ENCODE measurements at regions not wholly inside any gene's neighbourhood (a gene's known extent, or its start where the extent isn't known, plus 50 kb on each side); places are given as distances from the start of the nearest gene placed in this dataset.
"Not testable (repeated sequence)": the region's sequence is repeated elsewhere in the genome, so short reads cannot be mapped to it uniquely, and the experiment has no call there.

DNA sequence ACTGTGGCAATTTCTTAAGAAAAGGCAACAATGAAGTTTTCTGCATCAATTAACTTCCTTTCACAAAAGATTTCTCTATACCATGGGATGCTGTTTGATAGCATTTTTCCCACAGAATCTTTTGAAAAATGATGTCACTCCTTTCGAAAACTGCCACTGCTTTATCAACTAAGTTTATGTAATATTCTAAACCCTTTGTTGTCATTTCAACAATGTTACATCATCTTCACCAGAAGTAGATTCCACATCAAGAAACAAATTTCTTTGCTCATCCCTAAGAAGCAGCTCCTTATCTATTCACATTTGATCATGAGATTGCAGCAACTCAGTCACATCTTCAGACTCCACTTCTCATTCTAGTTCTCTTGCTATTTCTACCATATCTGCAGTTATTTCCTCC, 116.1 kb upstream of the KCND3 start:
- DNase-seq: peak; percentile 12

DNA sequence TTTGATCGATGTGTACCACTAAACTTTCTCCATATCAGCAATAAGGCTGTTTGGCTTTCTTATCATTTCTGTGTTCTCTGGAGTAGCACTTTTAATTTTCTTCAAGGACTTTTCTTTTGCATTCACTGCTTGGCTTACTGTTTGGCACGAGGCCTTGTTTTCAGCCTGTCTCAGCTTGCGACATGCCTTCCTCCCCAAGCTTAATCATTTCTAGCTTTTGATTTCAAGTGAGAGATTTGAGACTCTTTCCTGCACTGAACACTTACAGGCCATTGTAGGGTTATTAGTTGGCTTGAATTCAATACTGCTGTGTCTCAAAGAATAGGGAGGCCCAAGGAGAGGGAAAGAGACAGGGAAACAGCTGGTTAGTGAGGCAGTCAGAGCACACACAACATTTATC, 120.6 kb upstream of the KCND3 start:
- DNase-seq: no peak

DNA sequence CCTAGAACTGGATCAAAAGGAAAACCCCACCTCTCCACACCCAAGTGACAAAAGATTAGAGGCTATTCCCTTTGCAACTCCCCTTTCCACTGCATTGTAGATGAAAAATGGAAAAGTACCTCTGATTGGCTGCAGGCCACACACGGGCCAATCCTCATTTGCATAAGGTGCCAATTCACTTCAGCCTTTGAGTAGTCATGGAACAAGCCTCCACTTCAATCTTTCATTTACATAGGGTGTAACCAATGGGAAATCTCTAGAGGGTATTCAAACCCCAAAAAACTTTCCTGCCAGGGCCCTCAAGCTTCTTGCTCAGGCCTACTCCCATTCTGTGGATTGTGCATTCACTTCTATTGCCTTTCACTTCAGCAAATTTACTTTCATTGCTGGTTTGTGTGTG, 122.3 kb upstream of the KCND3 start:
- no peak for DNase-seq

DNA sequence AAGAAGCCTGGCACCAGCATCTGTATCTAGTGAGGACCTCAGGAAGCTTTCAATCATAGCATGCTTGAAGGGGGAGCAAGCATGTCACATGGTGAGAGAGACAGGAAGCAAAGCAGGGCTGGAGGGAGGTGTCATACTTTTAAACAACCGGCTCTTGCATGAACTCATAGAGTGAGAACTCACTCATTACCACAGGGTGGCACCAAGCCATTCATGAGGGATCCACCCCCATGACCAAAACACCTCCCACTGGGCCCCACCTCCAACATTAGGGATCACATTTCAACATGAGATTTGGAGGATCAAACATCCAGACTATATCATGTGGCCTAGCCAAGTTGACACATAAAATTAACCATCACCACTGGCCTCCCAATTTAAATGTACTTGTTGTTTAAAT, 125.1 kb upstream of the KCND3 start:
- no peak for DNase-seq

DNA sequence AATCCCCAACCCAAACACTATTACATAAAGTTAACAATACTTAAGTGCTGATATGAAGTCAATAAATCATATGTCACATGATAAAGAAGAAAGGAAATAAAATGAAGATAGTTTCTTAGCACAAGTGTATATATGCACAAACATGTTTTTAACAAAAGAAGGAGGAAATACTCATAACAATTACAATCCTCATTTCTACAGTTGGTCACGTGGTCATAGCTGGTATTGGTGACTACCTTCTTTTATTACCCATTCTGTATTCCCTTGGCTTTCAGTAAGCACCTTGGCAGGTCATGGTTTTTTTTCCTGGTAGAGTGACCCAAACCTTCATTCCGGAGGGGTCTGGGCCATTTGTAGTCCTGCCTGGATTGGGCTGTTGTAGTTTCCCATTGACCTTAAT, 137.1 kb upstream of the KCND3 start:
- DNase-seq: no peak

DNA sequence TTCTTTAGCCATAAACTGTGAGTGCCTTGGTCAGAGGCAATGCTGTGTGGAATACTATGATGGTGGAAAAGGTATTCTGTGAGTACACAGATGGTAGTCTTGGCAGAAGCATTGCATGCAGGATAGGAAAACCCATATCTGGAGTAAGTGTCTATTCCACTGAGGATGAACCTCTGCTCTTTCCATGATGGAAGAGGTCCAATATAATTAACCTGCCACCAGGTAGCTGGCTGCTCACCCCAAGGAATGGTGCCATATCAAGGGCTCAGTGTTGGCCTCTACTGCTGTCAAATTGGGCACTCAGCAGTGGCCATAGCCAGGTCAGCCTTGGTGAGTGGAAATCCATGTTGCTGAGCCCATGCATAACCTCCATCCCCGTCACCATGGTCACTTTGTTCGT, 138.1 kb upstream of the KCND3 start:
- not testable (repeated sequence) for DNase-seq

DNA sequence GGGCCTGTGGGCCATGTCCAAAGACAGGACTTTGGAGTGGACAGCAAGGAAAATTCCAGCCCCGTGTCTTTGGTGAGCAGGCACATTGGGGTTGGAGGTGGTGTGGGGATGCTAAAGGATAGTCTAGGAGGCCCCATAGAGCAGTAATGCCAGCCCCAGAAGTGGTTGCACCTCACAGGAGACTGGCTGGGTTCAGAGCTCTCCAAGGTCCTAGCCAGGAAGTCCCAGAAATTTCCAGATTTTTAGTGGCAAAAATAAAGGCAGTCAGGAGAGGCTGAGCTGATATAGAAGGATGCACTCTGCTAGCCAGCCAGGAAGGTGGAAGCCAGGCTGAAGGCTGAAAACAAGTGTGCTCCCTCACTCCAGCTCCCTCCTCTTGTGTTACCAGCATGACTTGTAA, 144.0 kb upstream of the KCND3 start:
- DNase-seq: no peak

DNA sequence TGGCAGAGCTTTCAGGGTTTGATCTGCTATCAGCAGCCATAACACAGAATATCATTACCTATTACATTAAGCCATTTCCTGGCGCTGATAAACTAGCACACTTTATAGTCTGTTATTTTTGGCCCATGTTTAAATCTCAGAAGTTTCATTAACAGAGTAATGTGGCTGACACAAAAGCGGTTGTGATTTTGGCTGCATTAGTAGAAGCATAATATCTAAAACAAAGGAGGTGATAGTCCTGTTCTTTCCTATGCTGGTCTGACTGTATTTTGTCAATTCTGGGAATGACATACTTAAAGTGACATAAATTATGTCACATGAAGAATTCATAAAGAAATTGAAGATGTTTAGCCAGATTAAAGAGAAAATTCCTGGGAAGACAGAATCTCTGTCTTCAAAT, 151.3 kb upstream of the KCND3 start:
- DNase-seq: no peak

DNA sequence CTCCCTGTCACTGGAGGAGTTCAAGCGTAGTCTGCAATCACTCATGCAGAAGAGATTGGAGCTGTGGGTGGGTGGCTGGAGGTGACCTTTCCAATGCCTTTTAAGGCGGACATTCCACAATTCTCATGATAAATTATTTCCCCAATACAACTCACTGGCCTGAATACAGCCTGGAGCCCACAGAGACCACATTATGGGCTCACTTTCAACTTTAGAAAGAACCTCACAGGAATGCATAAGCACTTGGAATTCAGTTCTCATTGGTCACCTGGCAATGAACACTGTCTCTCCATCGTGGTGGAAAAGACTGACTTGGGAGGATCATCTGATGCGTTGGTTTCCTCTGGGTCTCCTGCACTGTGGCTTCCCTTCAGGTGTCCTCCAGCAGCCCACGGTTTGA, 151.8 kb upstream of the KCND3 start:
- DNase-seq: no peak

DNA sequence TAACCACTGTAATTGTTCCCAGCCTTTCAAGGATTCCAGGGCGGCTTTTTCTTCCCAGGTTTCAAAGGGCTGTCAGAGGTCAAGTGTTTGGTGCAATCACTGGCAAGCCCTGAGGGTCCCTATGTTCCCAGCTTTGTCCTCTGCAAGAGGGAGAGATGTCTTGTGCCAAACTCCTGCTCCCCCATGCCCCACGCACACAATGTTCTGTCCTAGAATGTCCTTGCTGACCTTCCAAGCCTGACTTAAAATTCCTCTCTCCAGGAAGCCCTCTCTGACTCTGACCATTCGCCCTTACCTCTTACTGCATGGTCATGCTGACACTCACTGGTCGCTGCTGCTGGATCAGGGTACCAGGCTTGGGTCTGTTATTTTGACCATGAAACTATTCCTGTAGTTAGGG, 152.5 kb upstream of the KCND3 start:
- no peak for DNase-seq

DNA sequence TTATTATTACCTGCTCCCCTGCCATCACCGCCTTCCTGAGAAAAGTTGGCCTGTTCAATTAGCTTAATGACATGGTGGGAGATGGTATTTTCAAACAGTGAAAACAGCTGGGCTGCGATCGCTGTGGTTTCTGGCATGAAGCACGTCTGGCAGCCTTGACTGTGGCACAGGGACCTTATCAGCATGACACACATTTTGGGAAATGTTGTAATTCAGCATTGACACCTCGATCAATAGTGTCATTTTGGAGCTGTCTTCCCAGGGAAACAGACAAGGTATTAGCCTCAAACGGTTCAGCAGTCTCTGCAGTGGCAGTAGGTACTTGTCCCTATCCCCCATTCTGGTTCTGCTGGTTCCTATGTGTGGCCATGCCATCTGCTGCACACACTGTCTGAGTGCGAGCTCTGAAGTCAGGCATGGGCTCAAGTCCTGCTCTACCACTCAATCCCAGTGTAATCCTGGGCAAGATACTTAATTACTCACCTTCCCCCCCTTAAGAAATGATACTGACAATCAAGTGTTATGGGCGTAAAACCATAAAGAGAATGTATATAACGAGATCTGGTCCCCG, 154.5 kb upstream of the KCND3 start:
- DNase-seq: peak; percentile 40

DNA sequence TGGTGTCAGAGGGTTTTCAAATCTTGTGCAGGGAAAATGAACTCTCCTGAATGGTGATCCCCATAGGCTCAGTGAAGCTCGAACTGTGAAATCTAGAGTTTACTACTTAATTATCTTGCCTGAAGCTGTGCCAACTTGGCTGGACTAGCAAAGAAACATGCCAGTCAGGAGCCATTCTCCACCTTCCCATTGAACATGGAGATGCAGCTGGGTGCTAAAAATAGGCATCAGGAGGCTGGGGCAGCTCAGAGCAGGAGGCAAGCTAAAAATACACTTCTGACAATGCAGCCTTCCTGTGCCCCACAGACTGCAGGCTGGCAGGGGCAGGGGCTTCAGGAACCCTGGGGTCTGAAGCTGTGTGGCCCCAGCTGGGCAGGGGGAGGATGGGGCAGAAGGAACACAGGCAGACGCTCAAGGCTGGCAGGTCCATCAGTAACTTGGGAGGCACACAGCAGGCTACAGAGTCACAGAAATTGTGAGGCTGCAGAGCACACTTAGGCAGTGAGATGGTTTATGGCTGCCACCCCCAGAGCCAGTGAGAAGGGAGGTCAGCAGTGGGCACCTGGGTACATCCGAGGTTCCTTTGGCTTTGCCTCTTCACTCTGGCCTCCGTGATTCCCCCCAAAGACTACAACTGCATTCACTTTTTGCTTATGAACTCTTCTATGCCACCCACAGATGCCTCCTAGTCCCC, 155.4 kb upstream of the KCND3 start:
- no peak for DNase-seq

DNA sequence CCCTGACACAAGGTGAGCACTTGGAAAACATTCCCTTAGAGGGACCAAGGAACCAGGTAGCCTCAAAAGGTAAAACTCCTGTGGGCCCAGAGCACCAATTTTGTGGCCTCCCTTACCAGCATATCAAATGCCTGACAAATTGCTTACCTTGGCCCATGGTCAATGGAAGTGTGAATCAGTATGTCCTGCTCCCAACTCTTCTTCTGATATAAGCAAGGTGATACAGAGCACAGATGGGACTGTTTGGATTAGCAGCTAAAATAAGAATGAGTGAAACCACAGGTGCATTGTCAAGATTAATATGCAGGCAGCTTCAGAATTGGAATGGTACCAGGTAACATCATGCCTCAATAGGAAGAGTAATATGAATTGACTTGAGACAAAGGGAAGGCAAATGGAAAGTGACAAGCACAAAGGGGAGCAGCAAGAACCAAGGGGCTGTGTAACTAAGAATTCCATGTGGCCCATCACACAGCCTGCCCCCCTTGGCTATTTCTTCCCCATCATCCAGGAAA, 156.8 kb upstream of the KCND3 start:
- no peak for DNase-seq

DNA sequence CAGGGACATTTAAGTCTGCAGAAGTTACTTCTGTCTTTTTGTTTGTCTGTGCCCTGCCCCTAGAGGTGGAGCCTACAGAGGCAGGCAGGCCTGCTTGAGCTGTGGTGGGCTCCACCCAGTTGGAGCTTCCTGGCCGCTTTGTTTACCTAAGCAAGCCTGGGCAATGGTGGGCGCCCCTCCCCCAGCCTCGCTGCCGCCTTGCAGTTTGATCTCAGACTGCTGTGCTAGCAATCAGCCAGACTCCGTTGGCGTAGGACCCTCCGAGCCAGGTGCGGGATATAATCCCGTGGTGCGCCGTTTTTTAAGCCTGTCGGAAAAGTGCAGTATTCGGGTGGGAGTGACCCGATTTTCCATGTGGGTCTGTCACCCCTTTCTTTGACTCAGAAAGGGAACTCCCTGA, 170.7 kb upstream of the KCND3 start:
- not testable (repeated sequence) for DNase-seq

DNA sequence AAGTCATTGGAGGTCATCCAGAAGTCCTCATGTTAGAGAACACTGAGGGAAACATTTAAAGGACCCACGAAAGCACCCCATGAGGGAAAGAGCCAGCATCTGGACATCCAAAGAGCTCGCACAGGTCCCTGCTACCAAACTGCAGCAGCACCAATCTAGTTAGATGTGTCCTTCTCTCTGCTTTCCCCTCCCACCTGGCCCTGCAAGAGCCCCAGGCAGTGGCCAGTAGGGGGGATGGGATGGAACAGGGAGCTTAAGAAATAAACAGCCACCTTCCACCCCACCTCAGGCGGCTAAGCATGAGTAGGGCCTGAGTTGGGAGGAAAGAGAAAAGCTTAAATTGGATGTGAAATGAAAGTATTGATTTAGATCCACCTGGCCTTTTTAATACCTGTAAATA, 175.9 kb upstream of the KCND3 start:
- DNase-seq: no peak

DNA sequence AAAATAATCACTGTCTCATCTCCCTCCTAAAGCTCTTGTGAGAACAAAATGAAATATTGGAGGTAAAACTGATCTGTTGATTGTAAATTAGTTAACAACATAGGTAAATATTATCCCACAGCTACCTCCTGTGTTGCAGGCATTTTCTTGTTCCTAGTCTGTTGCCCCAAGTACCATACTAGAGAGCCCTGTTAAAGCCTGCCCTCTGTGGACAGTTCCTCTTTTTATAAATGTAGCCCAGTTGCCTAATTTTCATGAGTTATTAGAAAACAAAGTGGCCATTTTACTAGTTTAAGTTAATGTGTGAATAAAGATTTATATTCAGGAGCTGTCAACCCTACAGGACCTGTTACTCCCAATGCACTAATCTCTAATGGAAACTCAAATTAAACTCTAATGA, 180.0 kb upstream of the KCND3 start:
- DNase-seq: no peak

DNA sequence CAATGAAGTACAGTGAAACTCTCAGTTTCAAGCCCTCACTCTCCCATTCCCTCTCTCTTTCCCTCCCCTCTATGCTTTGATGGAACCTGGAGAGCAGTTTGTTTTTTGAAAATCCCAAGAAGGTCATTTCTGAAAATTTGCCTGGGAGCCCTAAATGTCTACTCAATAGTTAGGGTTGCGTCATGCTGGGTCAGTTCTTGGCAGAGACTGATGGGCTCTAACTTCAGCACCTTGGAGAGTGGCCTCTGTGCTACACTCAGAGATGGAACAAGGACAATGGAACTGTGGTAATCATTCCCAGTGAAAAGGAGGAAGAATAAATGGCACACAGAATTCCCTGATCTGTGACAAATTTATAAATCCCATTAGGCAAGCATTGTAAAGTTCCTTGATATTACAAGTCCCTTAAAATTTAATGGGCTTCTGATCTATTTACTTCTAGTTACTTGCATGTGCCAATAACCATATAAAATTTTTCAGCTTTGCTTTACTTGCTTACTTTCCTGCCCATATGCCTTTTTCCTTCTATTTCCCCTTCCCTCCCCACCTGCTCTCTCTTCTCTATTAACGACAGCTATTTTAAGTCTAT, 182.9 kb upstream of the KCND3 start:
- peak; percentile 63 for DNase-seq

DNA sequence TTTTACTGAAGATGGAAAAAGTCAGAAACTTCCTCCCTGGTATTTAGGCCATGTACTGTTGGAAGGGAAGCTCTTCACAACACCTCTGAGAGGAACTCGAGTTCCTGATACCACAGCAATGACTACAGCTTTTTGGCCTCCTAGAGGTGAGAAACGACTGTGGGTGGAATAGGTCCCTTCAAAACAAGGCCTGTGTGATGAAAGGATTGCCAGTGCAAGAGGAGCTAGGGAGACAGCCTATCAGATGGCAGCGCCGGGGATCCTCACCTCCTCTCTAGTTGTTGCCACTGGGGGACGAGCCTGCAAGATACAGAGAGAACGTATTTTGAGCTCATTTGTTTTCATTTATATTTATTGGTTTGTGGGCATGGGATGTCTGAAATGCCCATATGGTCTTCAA, 187.8 kb upstream of the KCND3 start:
- DNase-seq: no peak

DNA sequence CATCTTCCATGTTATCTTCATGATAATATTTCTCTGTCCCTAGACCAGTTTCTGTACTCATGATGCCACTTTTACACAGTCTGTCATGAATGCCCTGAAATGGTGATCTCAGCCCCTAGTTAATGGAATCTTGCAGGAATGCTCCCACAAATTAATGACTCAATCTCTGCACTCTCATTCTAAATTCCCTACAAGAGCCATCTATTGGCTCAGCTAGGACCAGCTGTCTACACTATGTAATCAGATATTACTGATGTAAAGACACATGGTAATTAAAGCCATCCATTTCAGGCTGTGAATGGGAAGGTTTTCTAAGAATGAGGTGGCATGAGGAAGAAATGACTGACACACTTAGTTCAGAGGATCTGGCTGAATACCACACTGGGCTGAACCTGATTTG, 199.1 kb upstream of the KCND3 start:
- DNase-seq: no peak

DNA sequence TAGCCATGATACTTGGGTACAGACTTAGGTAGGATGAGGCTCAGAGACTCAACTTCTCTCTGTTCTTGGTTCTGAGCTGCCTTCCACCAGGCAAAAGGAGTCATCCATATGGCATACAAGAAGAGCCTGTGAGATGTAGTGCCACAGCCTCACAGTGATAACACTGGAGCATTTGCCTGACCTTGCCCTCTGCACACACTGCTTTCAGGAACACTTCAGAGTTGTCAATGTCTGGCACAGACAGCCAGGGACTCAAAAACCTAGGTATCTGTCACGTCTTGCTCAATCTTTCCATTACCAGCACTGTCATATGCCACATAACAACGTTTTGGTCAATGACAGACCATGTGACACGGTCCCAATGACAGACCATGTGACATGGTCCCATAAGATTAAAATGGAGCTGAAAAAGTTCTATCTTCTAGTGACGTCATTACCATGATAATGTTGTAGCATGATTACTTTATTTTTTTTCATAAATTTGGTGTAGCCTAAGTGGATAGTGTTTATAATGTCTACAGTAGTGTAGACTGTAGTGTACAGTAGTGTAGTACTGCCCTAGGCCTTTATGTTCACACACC, 199.9 kb upstream of the CTTNBP2NL start:
- DNase-seq: peak; percentile 3

DNA sequence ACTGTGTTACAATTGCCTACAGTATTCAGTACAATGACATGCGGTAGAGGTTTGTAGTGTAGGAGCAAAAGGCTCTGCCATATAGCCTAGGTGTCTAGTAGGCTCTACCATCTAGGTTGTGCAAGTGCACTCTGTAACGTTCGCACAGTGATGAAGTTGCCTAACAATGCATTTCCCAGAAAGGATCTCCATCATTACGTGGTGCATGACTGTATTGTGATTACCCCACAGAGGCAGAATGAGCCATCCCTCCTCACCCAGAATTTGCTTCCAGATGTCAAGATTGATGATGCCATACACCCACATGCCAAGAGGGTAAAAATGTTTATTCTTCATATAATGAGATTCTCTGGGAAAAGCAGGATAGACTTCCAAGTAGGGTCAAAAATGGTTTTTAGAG, 199.3 kb upstream of the CTTNBP2NL start:
- no peak for DNase-seq

DNA sequence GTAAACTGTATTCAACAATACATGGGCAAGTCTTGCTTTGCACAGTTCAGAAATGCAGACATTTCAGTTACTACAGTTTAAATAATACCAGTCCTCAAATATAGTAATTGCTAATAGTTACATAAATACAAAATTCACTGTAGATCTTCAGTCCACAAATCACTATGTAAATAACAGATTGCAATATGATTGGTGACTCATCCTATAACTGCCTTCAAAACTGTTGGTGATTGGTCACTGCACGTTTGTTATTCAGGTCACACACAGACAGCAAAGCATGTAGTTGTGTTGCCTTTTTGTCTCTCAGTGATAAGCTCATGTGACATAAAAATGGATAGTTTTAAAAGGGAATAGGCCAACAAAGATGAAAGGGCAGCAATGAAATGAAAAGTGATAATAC, 186.5 kb upstream of the CTTNBP2NL start:
- DNase-seq: no peak

DNA sequence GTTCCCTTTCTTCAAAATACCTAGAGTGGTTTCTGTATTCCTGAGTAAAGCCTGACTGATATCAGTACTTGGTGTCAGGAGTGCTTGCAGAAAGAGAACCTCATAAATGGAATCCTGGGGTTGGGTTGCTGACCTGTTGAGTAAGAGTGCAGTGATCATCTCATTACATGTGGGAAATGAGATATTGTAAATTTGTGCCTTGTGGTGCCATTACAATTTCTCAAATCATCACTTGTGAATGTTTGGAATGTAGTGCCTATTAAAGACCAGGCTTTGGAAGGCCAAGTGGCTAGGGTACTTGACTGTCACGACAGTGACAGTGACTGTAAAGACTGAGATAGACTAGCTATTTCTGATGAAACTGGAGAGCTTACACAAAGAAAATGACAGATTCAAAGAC, 176.7 kb upstream of the CTTNBP2NL start:
- no peak for DNase-seq

DNA sequence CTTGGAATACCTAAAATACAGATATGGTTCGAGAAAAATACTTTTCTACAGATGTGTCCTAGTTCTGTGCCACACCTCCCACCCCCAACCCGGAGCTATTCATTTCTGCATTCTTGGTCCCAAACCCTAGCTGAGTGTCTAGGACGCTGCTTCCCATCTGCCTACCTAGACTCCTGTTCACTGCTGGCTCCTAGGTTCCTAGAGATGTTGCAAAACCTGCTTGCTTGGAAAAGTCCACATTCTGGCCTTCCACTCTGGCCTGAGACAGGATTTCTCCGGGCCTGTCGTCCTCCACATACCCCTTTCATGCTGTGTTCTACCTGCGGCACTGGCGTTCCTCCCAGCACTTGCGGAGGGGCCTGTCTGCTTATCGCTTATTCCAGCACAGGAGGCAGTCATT, 165.8 kb upstream of the CTTNBP2NL start:
- no peak for DNase-seq

All from OCI-M1 (cell line).